ENCODE measurements at regions not wholly inside any gene's neighbourhood (a gene's known extent, or its start where the extent isn't known, plus 50 kb on each side); places are given as distances from the start of the nearest gene placed in this dataset.

DNA sequence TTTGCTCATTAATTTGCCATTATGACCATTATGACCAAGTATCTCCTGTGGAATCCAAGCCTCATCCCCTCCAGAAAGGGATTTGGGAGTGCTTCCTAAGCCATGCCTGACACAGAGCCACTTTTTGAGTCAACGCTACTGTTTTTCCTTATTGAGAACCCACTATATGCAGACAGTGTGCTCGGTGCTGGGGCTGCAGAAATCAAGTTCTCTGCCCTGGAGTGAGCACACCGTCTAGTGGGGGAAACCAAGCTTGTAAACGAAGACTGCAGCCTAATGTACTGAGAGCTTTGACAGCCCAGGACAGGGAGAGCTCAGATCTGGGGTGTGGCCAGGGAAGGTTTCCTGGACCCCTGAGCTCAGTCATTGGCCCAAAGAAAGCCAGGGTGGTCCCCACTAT is 111.0 kb downstream of the ENGASE start:
- H3K4me3 ChIP-seq (ENCODE audit: control insufficient read depth, low read depth, low read length) = no peak overlapping the region
- TF ChIP-seq, protein P1, sequence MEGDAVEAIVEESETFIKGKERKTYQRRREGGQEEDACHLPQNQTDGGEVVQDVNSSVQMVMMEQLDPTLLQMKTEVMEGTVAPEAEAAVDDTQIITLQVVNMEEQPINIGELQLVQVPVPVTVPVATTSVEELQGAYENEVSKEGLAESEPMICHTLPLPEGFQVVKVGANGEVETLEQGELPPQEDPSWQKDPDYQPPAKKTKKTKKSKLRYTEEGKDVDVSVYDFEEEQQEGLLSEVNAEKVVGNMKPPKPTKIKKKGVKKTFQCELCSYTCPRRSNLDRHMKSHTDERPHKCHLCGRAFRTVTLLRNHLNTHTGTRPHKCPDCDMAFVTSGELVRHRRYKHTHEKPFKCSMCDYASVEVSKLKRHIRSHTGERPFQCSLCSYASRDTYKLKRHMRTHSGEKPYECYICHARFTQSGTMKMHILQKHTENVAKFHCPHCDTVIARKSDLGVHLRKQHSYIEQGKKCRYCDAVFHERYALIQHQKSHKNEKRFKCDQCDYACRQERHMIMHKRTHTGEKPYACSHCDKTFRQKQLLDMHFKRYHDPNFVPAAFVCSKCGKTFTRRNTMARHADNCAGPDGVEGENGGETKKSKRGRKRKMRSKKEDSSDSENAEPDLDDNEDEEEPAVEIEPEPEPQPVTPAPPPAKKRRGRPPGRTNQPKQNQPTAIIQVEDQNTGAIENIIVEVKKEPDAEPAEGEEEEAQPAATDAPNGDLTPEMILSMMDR (IDR thresholded peaks at IDR 0.05; ENCODE audit: control insufficient read depth, insufficient read depth, low read depth, low read length, missing control alignments) = no peak

DNA sequence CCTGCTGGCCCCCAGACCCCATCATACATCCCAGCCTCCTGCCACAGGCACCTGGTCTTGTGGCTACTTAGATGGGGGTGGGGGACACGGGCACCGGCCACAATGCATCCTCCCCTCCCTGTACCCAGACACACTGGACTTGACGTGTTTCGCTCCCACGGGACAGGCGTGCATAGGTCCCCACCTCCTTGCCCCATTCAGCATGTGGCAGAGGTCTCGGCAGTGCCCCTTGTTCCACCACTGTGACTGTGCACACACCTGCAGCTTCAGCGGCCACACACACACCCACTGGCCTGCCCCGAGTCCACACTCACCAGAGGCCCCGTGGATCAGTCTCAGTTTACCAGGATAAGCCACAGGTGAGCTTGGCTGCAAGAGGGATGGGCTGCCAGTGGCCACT is 109.6 kb downstream of the ENGASE start:
- TF ChIP-seq, protein P1 (IDR thresholded peaks at IDR 0.05; ENCODE audit: control insufficient read depth, insufficient read depth, low read depth, low read length, missing control alignments) = no peak
- H3K4me3 ChIP-seq (ENCODE audit: control insufficient read depth, low read depth, low read length) = no peak overlapping the region
- no peak for DNase-seq (ENCODE audit: low read depth)

More for the DNA sequence above, 111.0 kb downstream of the ENGASE start:
- no peak for DNase-seq (ENCODE audit: low read depth)

DNA sequence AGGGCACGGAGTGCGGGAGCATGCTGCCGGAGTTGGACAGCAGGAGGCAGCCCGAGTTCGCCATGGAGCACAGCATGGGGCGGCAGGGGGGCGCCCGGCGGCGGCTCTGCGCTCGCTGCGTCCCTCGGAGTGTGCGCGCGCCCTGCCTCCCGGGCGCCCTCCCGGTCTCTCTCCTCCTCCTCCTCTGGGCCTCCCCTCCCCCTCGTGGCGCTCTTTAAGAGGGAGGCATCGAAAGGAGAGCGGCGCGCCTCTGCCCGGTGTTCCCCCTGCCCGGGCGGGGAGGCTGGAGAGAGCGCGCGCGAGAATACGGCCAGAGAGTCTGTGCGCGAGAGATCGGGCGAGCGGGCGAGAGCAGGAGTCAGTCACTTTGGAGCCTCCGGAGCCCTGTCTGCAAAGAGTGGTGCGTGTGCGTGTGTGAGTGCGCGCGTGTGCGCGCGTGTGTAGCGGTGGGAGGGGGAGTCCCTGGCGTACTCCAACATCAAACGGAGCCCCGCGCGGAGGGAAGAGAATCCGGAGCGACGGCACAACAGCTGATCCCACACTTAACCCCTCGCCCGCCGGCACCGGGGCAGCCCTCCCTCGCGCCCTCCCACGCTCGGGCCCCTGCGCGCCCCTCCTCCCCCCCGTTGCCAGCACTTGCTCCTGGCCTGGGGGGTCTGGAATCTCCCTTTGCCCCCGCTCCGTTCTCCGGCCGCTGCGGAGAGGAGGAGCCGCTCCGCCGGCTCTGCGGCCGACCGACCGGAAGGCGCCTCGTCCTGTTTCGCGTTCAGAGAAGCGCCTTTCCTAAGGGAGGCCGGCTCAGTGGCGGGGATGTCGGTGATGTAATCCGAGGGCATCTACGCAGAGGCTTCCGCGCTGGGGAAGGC is 108.9 kb downstream of the ENGASE start:
- TF ChIP-seq, protein P1 (IDR thresholded peaks at IDR 0.05; ENCODE audit: control insufficient read depth, insufficient read depth, low read depth, low read length, missing control alignments) = no peak
- no peak for DNase-seq (ENCODE audit: low read depth)
- no peak overlapping the region for H3K4me3 ChIP-seq (ENCODE audit: control insufficient read depth, low read depth, low read length)

DNA sequence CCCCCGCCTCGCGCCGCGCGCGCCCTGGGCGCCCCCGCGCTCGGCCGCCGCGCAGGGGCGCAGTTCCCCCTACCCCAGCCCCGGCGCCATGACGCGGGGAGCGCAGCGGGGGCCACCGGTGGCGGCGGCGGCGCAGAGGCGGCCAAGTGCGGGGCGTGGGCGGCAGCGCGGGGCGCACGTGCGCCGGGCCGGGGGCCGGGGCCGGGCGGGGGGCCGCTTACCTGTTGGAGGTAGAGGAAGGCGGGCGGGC is 108.3 kb downstream of the ENGASE start:
- DNase-seq (ENCODE audit: low read depth) = no peak
- no peak overlapping the region for H3K4me3 ChIP-seq (ENCODE audit: control insufficient read depth, low read depth, low read length)
- TF ChIP-seq, protein P1 (IDR thresholded peaks at IDR 0.05; ENCODE audit: control insufficient read depth, insufficient read depth, low read depth, low read length, missing control alignments) = no peak

DNA sequence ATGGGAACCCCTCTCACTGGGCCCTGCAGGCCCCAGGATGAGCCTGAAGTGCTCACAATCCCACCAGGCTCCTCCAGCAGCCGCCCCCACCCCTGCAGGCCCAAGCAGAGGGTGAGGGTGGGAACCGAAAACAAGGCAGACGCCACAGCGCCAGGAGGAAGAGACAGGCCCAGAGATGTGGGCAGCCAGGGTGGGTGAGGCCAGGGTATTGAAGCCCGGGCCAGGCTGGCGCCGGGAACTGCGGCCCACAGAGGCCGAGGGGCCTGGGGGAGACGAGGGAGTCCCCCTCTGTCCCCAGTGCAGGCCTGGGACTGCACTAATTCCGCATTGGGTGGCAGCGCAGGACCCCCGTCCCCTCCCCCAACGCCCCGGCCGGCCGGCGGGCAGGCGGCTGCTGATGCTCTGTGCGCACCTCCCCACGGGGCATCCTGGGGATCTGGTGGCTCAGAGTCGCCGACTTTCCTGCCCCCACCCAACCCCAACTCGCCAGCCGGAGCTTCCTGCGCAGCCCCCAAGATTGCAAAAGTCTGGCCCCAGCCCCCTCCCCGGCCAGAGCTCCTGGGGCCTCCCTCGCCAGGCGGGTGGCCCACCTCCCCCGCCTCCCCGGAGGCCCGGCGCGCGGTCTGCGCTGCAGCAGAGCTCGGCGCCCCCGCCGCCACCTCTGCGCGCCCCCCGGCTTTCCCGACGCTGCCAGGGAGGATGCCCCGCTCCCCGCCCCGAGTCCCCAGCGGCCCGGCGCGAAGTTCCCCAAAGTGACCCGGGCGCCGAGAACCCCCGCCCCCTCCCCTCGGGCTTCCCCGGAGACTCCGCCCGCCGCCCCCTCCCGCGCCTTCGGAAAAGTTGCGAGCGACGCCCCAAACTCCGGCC is 107.8 kb downstream of the ENGASE start:
- TF ChIP-seq, protein P1 (IDR thresholded peaks at IDR 0.05; ENCODE audit: control insufficient read depth, insufficient read depth, low read depth, low read length, missing control alignments) = no peak
- DNase-seq (ENCODE audit: low read depth) = no peak
- no peak overlapping the region for H3K4me3 ChIP-seq (ENCODE audit: control insufficient read depth, low read depth, low read length)

DNA sequence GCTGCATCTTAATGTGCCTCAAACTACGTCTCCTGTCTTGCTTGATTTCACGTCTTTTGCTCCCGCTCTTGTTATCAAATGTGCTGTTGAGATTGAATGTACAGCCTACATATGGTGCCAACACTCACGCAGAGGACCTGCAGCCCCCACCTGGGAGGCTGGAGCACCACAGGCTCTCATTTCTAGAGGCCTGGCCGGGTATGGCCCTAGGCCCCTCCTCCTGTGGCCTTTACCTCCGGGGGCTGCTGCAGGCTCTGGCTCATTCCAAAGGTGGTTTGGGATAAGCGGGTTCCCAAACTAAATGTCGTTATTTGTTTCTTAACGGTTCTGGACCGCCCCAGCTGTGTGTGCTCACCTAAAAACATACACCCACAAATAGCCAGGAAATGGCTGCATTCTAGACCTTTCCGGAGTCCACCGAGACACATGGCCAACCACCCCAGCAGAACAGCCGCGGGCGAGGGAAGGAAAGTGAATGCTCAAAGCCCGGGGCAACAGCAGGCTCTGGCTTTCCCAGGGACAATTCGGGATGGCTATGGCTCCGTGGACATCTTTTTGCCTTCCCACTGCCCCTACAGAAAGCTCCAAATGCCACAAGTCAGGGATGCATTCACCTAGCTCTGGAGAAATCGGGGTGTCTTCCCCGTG is 105.9 kb downstream of the ENGASE start:
- TF ChIP-seq, protein P1 (IDR thresholded peaks at IDR 0.05; ENCODE audit: control insufficient read depth, insufficient read depth, low read depth, low read length, missing control alignments) = no peak
- H3K4me3 ChIP-seq (ENCODE audit: control insufficient read depth, low read depth, low read length) = no peak overlapping the region
- DNase-seq (ENCODE audit: low read depth) = no peak

All from AG09309 (cell line).